GM12892 (cell line): ENCODE measurements at regions not wholly inside any gene's neighbourhood (a gene's known extent, or its start where the extent isn't known, plus 50 kb on each side); places are given as distances from the start of the nearest gene placed in this dataset.

Source experiments
- DNase-seq: peaks from one replicate; pipeline ENCODE4 v3.0.0; 2011; ENCODE audit not compliant: insufficient read length
- FAIRE-seq: peaks from 2 replicates; lab custom pipeline; 2011; peaks lifted over from hg19 to GRCh38; lab: Jason Lieb, UNC
- POLR2A ChIP-seq: IDR thresholded peaks from 2 replicates; pipeline ENCODE4 v1.6.1; 2011; ENCODE audit warnings: low read depth, low read length, control low read depth
- POLR2AphosphoS5 ChIP-seq: IDR thresholded peaks from 2 replicates; pipeline ENCODE4 v1.6.1; 2011; ENCODE audit warnings: low read depth, low read length, control low read depth
- TAF1 ChIP-seq: IDR thresholded peaks from 2 replicates; pipeline ENCODE4 v1.6.1; 2011; ENCODE audit warnings: low read depth, mild to moderate bottlenecking, control low read depth, low read length, borderline replicate concordance

GRCh38 chr13:73901324-73902068, 232.7 kb downstream of the KLF12 start:
- DNase-seq (no peak), FAIRE-seq (no peak)
- no peak for TF ChIP-seq POLR2A

- DNase-seq: no peak
- TF ChIP-seq POLR2AphosphoS5: no peak
- no peak for TF ChIP-seq TAF1
- TF ChIP-seq POLR2A: no peak
- FAIRE-seq: no peak
Measured at GRCh38 chr13:73900591-73900990, 233.6 kb downstream of the KLF12 start.

GRCh38 chr13:73898899-73899298, 235.3 kb downstream of the KLF12 start:
- TF ChIP-seq TAF1 (no peak), POLR2AphosphoS5 (no peak), POLR2A (no peak)
- FAIRE-seq: no peak

GRCh38 chr13:73898276-73898675, 235.9 kb downstream of the KLF12 start:
- TF ChIP-seq TAF1: no peak
- no peak for TF ChIP-seq POLR2AphosphoS5
- no peak for TF ChIP-seq POLR2A
- FAIRE-seq (no peak), DNase-seq (no peak)

More at GRCh38 chr13:73898899-73899298, 235.3 kb downstream of the KLF12 start:
- DNase-seq: no peak

GRCh38 chr13:73894995-73895571, 239.1 kb downstream of the KLF12 start:
- FAIRE-seq (no peak), DNase-seq (no peak)
- TF ChIP-seq POLR2AphosphoS5 (no peak), TAF1 (no peak), POLR2A (no peak)

DNA sequence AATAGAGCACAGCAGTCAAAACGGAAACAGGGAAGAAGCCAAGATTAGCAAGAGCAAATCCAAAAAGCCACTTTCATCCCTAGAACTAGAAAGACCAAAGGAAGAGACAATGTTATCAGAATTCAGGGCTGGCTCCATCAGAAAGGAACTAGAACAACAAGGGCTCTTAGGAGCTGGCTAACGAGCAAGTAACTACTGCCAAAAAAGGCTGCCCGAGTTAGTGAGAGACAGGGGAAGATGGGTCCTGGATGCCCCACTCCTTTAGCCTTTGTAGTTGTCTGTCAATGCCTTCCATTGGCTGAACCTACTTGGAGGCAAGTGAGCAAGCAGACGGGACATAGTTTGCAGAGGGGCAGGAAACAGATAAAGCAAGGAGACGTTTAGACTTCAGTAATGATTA, 240.4 kb downstream of the KLF12 start:
- FAIRE-seq (no peak), DNase-seq (no peak)
- TF ChIP-seq TAF1 (no peak), POLR2AphosphoS5 (no peak), POLR2A (no peak)

- no peak for DNase-seq
- no peak for TF ChIP-seq POLR2AphosphoS5
- no peak for TF ChIP-seq POLR2A
- no peak for TF ChIP-seq TAF1
- no peak for FAIRE-seq
Measured at GRCh38 chr13:73891805-73892204, 242.4 kb downstream of the KLF12 start.

GRCh38 chr13:73883162-73883561, 251.0 kb downstream of the KLF12 start:
- TF ChIP-seq POLR2A (no peak), TAF1 (no peak), POLR2AphosphoS5 (no peak)
- DNase-seq: no peak
- no peak for FAIRE-seq

DNA sequence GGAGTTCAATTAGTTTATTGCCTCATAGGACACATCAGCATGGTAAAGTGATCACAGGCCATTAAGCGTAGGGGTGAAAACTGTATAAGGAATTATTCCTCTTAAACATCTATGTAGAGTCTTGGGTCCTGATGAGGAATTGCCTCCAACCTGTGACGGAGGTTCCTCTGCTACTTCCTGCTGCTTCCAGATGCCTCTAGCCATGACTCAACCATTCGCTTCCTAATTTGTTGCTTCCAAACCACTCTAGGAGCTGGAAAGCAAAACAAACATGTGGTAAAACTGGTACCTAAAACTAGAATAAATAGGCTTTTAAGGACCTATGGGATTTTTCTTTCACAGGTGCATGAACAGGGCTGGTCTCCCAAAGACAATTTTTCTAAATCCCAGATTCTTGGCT, 253.8 kb downstream of the KLF12 start:
- no peak for FAIRE-seq
- no peak for DNase-seq
- TF ChIP-seq TAF1 (no peak), POLR2AphosphoS5 (no peak), POLR2A (no peak)

DNA sequence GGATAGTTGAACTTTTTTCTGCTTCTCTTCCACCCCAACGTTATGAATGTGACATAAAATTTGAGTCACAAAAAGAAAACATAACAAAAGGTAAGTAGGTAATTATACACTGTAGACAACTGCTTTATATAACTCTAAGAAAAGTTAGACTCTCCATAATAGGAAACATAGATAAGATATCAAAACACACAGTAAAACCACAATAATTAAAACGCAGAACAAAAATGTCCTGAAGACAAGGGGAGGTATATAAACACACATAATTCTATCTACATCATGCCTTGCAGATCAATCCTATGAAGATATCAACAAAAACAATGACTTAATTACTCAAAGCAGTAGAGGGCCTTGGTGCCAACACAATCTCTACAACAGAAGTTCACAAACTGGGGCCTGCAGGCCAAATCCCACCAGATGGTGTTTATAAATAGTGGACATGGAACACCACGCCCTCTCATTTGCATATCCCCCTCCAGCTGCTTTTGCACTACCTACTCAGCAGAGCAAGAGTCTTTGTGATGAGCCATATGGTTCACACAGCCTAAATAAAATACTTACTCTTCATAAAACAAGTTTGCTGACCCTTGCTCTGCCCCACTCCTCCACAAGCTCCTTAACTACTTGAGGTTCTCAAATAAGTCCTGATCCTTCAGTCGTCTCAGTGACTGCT, 254.7 kb downstream of the KLF12 start:
- DNase-seq (no peak), FAIRE-seq (no peak)
- TF ChIP-seq POLR2AphosphoS5 (no peak), TAF1 (no peak), POLR2A (no peak)

DNA sequence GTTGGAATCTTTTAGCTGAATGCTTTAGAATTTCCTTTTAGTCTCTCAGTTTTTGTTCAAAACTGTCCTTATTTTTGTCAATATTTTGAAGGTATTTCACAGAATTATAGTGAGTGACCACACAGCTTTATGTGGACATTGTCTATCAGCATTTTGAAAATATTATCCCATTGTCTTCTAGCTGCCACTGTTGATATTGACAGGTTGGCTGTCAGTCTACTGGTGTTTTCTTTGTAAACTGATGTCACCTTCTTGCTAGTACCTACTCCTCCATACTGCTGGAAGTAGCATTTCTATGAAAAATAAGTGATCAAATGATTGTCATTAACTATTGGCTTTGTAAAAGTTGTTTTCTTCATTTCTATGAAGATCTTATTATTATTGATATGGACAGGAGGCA, 256.8 kb downstream of the KLF12 start:
- FAIRE-seq (no peak), DNase-seq (no peak)
- no peak for TF ChIP-seq POLR2AphosphoS5
- TF ChIP-seq POLR2A: no peak

- no peak for FAIRE-seq
- TF ChIP-seq TAF1 (no peak), POLR2A (no peak), POLR2AphosphoS5 (no peak)
- DNase-seq: no peak
Measured at GRCh38 chr13:73876323-73876722, 257.9 kb downstream of the KLF12 start.
